Prostate gland (tissue), 2 donors: ENCODE measurements at regions not wholly inside any gene's neighbourhood (a gene's known extent, or its start where the extent isn't known, plus 50 kb on each side); places are given as distances from the start of the nearest gene placed in this dataset.

Experiments
- DNase-seq: peaks from one replicate; pipeline ENCODE4 v3.0.0-alpha.2; 2019; ENCODE audit warnings: low spot score
- H3K27ac ChIP-seq, 2 donors: fragments of 200-600 bp; sonication (generic); 2 replicates each; pipeline ENCODE4 v1.5.1; 2017 to 2019
- H3K27me3 ChIP-seq: fragments of 200-600 bp; sonication (generic); replicated peaks from 2 replicates; pipeline ENCODE4 v1.5.1; 2019; ENCODE audit not compliant: insufficient read depth
- H3K36me3 ChIP-seq, 2 donors: fragments of 200-600 bp; sonication (generic); 1 replicate in 1 of 2; 2 replicates in 1 of 2; pipeline versions ENCODE4 v1.5.1 to v1.8.1; 2017 to 2019
- H3K4me1 ChIP-seq: fragments of 200-600 bp; sonication (generic); replicated peaks from 2 replicates; pipeline ENCODE4 v1.5.1; 2019
- H3K4me3 ChIP-seq, 2 donors: fragments of 200-600 bp; sonication (generic); 2 replicates each; pipeline ENCODE4 v1.5.1; 2017 to 2019
- H3K9me3 ChIP-seq: fragments of 200-600 bp; sonication (generic); 2 replicates; pipeline ENCODE4 v1.5.1; 2017
- POLR2A ChIP-seq: fragments of 450-650 bp; IDR thresholded peaks from one replicate; pipeline ENCODE4 v1.6.1; 2016; ENCODE audit warnings: antibody characterized with exemption, mild to moderate bottlenecking
- POLR2AphosphoS5 ChIP-seq: sonication (generic); formaldehyde crosslinking; IDR thresholded peaks from one replicate; pipeline ENCODE4 v1.6.1; 2017; ENCODE audit warnings: antibody characterized with exemption
- WGBS: methylation state at CpG from one replicate; pipeline ENCODE4 v1.1.5; 2018; 5-methylcytosine and 5-hydroxymethylcytosine counted together
- intact Hi-C: fragments of 100-400 bp; cut with DNase I; formaldehyde crosslinking; loops from one replicate; pipeline ENCODE4 v1.14.2; 2022
- TF ChIP-seq, protein P1 (sequence below), 4 experiments: fragments of 200-600 bp in 2 of 4; fragments of 450-650 bp in 2 of 4; sonication (generic) in 2 of 4; IDR thresholded peaks; 1 replicate in 3 of 4; 2 replicates in 1 of 4; pipeline ENCODE4 v1.5.1; 2016 to 2019; ENCODE audit warnings: antibody characterized with exemption in 4 of 4, mild to moderate bottlenecking in 2 of 4, moderate library complexity in 2 of 4

DNA sequence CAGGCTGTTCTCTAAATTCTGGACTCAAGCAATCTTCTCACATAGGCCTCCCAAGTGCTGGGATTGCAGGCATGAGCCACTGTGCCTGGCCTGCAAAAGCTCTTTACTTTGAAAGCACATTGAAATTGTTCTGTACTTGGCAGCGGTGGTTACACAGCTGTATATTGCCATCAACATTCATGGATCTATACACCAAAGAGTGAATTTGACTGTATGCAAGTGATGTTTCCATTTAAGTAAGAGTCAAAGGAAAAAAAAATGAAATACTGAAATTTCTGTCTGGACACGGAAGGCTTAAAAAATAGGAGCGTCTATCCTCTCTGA lies 450.6 kb upstream of the PSMD7 start:
- Histone ChIP-seq H3K27me3 (no peaks in the 10 kb centered on the region), H3K36me3 (no peaks in the 10 kb centered on the region), H3K27ac (no peak overlapping the region), H3K4me3 (no peak overlapping the region), H3K9me3 (no peaks in the 10 kb centered on the region), H3K4me1 (no peaks in the 10 kb centered on the region)
- WGBS, result 90% methylated on average over 3 of the region's 3 CpGs
- intact Hi-C loops, result no loop called here
- no peak for DNase-seq
- no peak for TF ChIP-seq POLR2AphosphoS5
- TF ChIP-seq POLR2A, result no peak
- TF ChIP-seq, protein P1, sequence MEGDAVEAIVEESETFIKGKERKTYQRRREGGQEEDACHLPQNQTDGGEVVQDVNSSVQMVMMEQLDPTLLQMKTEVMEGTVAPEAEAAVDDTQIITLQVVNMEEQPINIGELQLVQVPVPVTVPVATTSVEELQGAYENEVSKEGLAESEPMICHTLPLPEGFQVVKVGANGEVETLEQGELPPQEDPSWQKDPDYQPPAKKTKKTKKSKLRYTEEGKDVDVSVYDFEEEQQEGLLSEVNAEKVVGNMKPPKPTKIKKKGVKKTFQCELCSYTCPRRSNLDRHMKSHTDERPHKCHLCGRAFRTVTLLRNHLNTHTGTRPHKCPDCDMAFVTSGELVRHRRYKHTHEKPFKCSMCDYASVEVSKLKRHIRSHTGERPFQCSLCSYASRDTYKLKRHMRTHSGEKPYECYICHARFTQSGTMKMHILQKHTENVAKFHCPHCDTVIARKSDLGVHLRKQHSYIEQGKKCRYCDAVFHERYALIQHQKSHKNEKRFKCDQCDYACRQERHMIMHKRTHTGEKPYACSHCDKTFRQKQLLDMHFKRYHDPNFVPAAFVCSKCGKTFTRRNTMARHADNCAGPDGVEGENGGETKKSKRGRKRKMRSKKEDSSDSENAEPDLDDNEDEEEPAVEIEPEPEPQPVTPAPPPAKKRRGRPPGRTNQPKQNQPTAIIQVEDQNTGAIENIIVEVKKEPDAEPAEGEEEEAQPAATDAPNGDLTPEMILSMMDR (IDR thresholded peaks at IDR 0.05), result no peak

DNA sequence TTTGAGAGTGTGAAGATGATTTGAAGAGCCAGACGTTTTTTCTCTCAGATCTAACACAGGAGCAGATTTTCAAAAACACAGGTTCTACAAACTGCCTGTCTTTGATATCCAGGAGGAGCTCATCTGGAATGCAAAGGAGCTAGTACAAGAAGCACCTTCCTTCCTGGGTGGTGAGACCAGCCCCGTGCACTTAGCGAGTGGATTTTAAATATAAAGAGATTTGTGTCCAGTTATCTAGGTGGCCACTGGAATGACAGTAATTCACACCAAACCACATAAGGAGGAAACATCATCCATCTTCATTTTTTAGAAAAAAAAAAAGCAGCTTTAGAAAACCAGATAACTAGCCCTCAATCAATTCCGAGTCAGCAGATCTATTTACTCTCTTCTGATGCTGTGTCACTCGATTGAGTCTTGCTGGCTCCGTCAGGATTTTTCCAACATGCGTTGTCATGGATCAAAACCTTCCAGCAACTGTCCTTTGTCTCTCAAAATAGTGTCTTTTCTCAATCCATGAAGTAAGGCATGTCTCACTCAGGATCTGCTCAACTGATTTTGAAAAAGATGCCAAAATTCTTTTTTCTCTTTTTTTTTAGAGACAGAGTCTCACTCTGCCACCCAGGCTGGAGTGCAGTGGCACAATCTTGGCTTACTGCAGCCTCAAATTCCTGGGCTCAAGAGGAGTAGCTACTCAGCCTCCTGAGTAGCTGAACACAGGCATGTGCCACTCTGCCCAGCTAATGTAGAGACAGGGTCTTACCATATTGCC lies 451.2 kb upstream of the PSMD7 start:
- H3K4me3 ChIP-seq, result no peak overlapping the region
- H3K27me3 ChIP-seq, result no peaks in the 10 kb centered on the region
- TF ChIP-seq POLR2A (no peak), POLR2AphosphoS5 (no peak)
- TF ChIP-seq, protein P1 (IDR thresholded peaks at IDR 0.05), result no peak
- WGBS, result 85% methylated on average over 7 of the region's 7 CpGs
- H3K27ac ChIP-seq, result no peak overlapping the region
- H3K9me3 ChIP-seq, result no peaks in the 10 kb centered on the region
- no peak for DNase-seq
- intact Hi-C loops, result no loop called here
- no peaks in the 10 kb centered on the region for H3K36me3 ChIP-seq
- no peaks in the 10 kb centered on the region for H3K4me1 ChIP-seq

DNA sequence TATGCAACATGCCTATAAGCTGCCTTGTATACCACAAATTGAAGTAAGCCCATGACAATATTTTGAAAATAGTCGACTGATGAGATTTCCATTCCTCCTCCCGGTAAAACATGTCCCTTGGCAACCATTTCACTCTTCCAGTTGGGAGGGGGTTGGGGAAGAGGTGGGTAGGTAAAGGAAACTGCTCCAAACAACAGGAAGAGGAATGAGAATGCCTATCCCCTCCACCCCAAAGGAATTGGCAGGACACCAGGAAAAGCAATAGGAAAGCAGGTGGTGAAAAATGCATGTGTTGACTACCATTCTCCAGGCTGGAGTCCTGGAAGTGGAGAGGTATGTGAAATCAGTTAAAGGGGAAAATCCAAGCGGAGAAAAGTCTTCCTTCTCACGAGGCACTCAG lies 455.9 kb upstream of the PSMD7 start:
- WGBS, result 88% methylated on average over 4 of the region's 4 CpGs
- Histone ChIP-seq H3K36me3 (no peaks in the 10 kb centered on the region), H3K4me3 (no peak overlapping the region), H3K4me1 (no peaks in the 10 kb centered on the region), H3K27ac (no peak overlapping the region), H3K27me3 (no peaks in the 10 kb centered on the region), H3K9me3 (no peaks in the 10 kb centered on the region)
- TF ChIP-seq, protein P1 (IDR thresholded peaks at IDR 0.05), result no peak
- TF ChIP-seq POLR2AphosphoS5 (no peak), POLR2A (no peak)
- intact Hi-C loops, result no loop called here
- DNase-seq, result no peak

DNA sequence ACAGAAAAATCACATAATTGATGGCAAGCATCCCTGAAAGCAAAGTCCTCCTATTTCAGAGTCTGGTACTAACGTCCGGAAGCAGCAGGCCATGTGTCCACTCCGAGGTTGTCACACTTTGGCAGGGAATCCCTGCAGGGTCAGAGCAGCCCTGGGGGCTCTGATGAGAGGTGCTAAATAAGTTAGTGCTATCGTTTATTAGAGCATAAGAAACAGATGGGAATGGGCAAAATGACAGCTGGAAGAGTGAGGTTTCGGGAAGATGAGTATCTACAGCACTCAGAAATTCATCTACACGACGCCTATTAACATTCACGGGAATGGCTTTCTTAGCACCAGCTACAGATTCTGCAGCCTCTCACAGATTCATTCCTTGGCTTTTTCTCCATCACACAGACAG lies 465.4 kb upstream of the PSMD7 start:
- no peak overlapping the region for H3K4me3 ChIP-seq
- H3K4me1 ChIP-seq, result no peaks in the 10 kb centered on the region
- WGBS, result 77% methylated on average over 8 of the region's 8 CpGs
- H3K9me3 ChIP-seq, result no peaks in the 10 kb centered on the region
- intact Hi-C loops, result no loop called here
- no peaks in the 10 kb centered on the region for H3K36me3 ChIP-seq
- H3K27ac ChIP-seq, result no peak overlapping the region
- TF ChIP-seq POLR2A, result no peak
- TF ChIP-seq, protein P1 (IDR thresholded peaks at IDR 0.05), result no peak
- no peak for TF ChIP-seq POLR2AphosphoS5
- no peak for DNase-seq
- H3K27me3 ChIP-seq, result no peaks in the 10 kb centered on the region

DNA sequence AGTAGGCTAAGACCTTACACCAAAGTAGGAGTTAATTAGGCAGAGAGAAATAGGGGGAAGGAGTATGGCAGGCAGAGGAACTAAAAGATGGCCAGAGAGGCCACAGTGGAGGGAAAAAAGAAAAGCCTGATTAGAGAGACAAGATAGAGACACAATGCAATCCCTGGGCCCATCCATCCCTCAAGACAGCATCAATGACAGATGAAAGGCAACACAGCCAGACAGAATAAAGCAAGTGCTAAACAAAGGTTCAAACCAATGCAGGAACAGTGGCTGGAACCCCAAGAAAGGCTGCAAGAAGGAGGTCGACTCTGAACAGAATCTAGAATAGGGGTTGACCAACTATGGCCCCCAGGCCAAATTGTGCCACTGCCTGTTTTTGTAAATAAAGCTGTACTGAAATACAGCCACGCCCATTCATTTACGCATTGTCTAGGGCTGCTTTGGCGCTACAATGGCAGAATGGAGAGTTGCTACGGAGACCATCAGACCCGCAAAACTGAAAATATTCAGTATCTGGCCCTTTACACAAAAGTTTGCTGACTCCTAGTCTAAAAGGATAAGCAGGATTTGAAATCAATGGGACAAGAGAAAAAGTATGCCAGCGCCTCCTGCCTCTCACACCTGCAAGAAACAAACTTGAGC lies 473.3 kb upstream of the PSMD7 start:
- intact Hi-C loops, result no loop called here
- no peaks in the 10 kb centered on the region for H3K36me3 ChIP-seq
- H3K4me3 ChIP-seq, result no peak overlapping the region
- H3K4me1 ChIP-seq, result no peaks in the 10 kb centered on the region
- no peaks in the 10 kb centered on the region for H3K9me3 ChIP-seq
- no peaks in the 10 kb centered on the region for H3K27me3 ChIP-seq
- no peak overlapping the region for H3K27ac ChIP-seq
- TF ChIP-seq POLR2AphosphoS5, result no peak
- TF ChIP-seq, protein P1 (IDR thresholded peaks at IDR 0.05), result no peak
- no peak for TF ChIP-seq POLR2A
- WGBS, result 92% methylated on average over 7 of the region's 7 CpGs
- DNase-seq, result no peak
